NCI-H345 treated with DMSO at 0.1 percent for 48 hours (cell line): ENCODE measurements at regions not wholly inside any gene's neighbourhood (a gene's known extent, or its start where the extent isn't known, plus 50 kb on each side); places are given as distances from the start of the nearest gene placed in this dataset.

Experiments
- DNase-seq: peaks from one replicate; lab custom pipeline; 2025; ENCODE audit not compliant: unreplicated experiment; lab: John Stamatoyannopoulos, UW

- no peak for DNase-seq
These were observed 54.8 kb upstream of the SPON1 start for GRCh38 chr11:13907678-13908077.

- DNase-seq = no peak
These were observed 54.0 kb upstream of the SPON1 start for GRCh38 chr11:13908535-13908934.
